Gastrocnemius medialis (tissue), 4 donors: ENCODE measurements at regions not wholly inside any gene's neighbourhood (a gene's known extent, or its start where the extent isn't known, plus 50 kb on each side); places are given as distances from the start of the nearest gene placed in this dataset.

Experiments used
- ATAC-seq, 2 donors: fragments of 150-250 bp; one replicate each; pipeline ENCODE4 v1.9.1; 2016
- DNase-seq, 2 donors: peaks; one replicate each; pipeline ENCODE4 v3.0.0-alpha.2; 2019
- H3K27ac ChIP-seq, 4 donors: fragments of 200-600 bp; sonication (generic); 1 replicate in 1 of 4; 2 replicates in 3 of 4; pipeline ENCODE4 v1.5.1; 2016 to 2018; ENCODE audit warnings: mild to moderate bottlenecking in 2 of 4, moderate library complexity in 1 of 4
- H3K27me3 ChIP-seq, 3 donors: fragments of 200-600 bp; sonication (generic) in 2 of 3; 1 replicate in 1 of 3; 2 replicates in 2 of 3; pipeline versions ENCODE4 v1.5.1 to v1.6.0; 2016 to 2019; ENCODE audit warnings: mild to moderate bottlenecking in 1 of 3, moderate library complexity in 1 of 3
- H3K36me3 ChIP-seq, 2 donors: fragments of 200-600 bp; sonication (generic) in 1 of 2; one replicate each; pipeline ENCODE4 v1.5.1; 2017 to 2018
- H3K4me1 ChIP-seq, 2 donors: fragments of 200-600 bp; sonication (generic) in 1 of 2; one replicate each; pipeline ENCODE4 v1.5.1; 2016 to 2017; ENCODE audit warnings: mild to moderate bottlenecking in 2 of 2
- H3K4me3 ChIP-seq, 4 donors: fragments of 200-600 bp; sonication (generic) in 3 of 4; 1 replicate in 1 of 4; 2 replicates in 3 of 4; pipeline ENCODE4 v1.5.1; 2016 to 2019; ENCODE audit warnings: mild to moderate bottlenecking in 2 of 4
- H3K9me3 ChIP-seq, 3 donors: fragments of 200-600 bp; sonication (generic) in 2 of 3; 1 replicate in 1 of 3; 2 replicates in 2 of 3; pipeline ENCODE4 v1.5.1; 2016 to 2019
- CTCF ChIP-seq, 5 experiments: fragments of 450-650 bp in 3 of 5; fragments of 200-600 bp in 2 of 5; sonication (generic) in 2 of 5; IDR thresholded peaks in 4 of 5; conservative IDR thresholded peaks in 1 of 5; 1 replicate in 4 of 5; 2 replicates in 1 of 5; pipeline ENCODE4 v1.5.1; 2016 to 2019; ENCODE audit warnings: antibody characterized with exemption in 5 of 5, mild to moderate bottlenecking in 3 of 5, moderate library complexity in 3 of 5
- POLR2A ChIP-seq, 2 donors: fragments of 450-650 bp; IDR thresholded peaks; one replicate each; pipeline ENCODE4 v1.6.1; 2017; ENCODE audit warnings: antibody characterized with exemption in 2 of 2, mild to moderate bottlenecking in 2 of 2, moderate library complexity in 2 of 2
- in situ Hi-C, 4 donors: fragments of 200-750 bp; cut with MboI; loops; one replicate each; pipeline versions ENCODE4 v1.15.0 to v1.8.0; 2017; ENCODE audit warnings: low sequenced_read_pairs in 4 of 4
- intact Hi-C: fragments of 100-400 bp; cut with DNase I; formaldehyde crosslinking; loops from one replicate; pipeline ENCODE4 v1.15.1; 2023; ENCODE audit warnings: low total_unique reads

- Histone ChIP-seq H3K4me3 (no peak overlapping the region), H3K36me3 (no peaks in the 10 kb centered on the region), H3K27ac (no peak overlapping the region), H3K4me1 (peaks cover 4 to 5% of the 10 kb centered on the region in 2 donors), H3K27me3 (no peaks in the 10 kb centered on the region), H3K9me3 (no peaks in the 10 kb centered on the region)
- DNase-seq (no peak), ATAC-seq (no peak)
- no peak for TF ChIP-seq CTCF (IDR thresholded peaks at IDR 0.05 in 4 of 5, conservative IDR thresholded peaks at IDR 0.05 in 1 of 5)
- TF ChIP-seq POLR2A (IDR thresholded peaks at IDR 0.05), result no peak
- intact Hi-C loops, result no loop called here
- in situ Hi-C loops, result no loop called here
Observed at GRCh38 chr9:108080285-108080684, 590.7 kb upstream of the KLF4 start.

GRCh38 chr9:108078811-108079210 lies 589.2 kb upstream of the KLF4 start:
- H3K4me1 ChIP-seq, result peaks cover 4 to 5% of the 10 kb centered on the region in 2 donors

GRCh38 chr9:108078375-108078774 lies 588.8 kb upstream of the KLF4 start:
- ATAC-seq, result no peak
- DNase-seq, result no peak

More at GRCh38 chr9:108078811-108079210, 589.2 kb upstream of the KLF4 start:
- no peak for TF ChIP-seq CTCF (IDR thresholded peaks at IDR 0.05 in 4 of 5, conservative IDR thresholded peaks at IDR 0.05 in 1 of 5)
- intact Hi-C loops, result no loop called here
- H3K27me3 ChIP-seq, result no peaks in the 10 kb centered on the region
- no peak overlapping the region for H3K27ac ChIP-seq
- H3K4me3 ChIP-seq, result no peak overlapping the region
- H3K9me3 ChIP-seq, result no peaks in the 10 kb centered on the region
- peak in 1 of 2 donors; percentile 4 for DNase-seq
- in situ Hi-C loops, result no loop called here
- no peak for ATAC-seq
- H3K36me3 ChIP-seq, result no peaks in the 10 kb centered on the region

GRCh38 chr9:108077556-108077955 lies 588.0 kb upstream of the KLF4 start:
- H3K9me3 ChIP-seq, result no peaks in the 10 kb centered on the region
- H3K4me1 ChIP-seq, result peaks cover 4 to 5% of the 10 kb centered on the region in 2 donors
- in situ Hi-C loops, result no loop called here
- no peaks in the 10 kb centered on the region for H3K27me3 ChIP-seq
- no peak for DNase-seq
- no peak for ATAC-seq
- no peak for TF ChIP-seq CTCF (IDR thresholded peaks at IDR 0.05 in 4 of 5, conservative IDR thresholded peaks at IDR 0.05 in 1 of 5)
- TF ChIP-seq POLR2A (IDR thresholded peaks at IDR 0.05), result no peak
- no peak overlapping the region for H3K4me3 ChIP-seq
- intact Hi-C loops, result no loop called here
- H3K27ac ChIP-seq, result no peak overlapping the region
- H3K36me3 ChIP-seq, result no peaks in the 10 kb centered on the region

More at GRCh38 chr9:108078375-108078774, 588.8 kb upstream of the KLF4 start:
- H3K9me3 ChIP-seq, result no peaks in the 10 kb centered on the region
- H3K4me1 ChIP-seq, result peaks cover 4 to 5% of the 10 kb centered on the region in 2 donors
- H3K36me3 ChIP-seq, result no peaks in the 10 kb centered on the region
- in situ Hi-C loops (no loop called here), intact Hi-C loops (no loop called here)
- TF ChIP-seq POLR2A (IDR thresholded peaks at IDR 0.05) (no peak), CTCF (IDR thresholded peaks at IDR 0.05 in 4 of 5, conservative IDR thresholded peaks at IDR 0.05 in 1 of 5) (no peak)
- no peak overlapping the region for H3K27ac ChIP-seq
- no peaks in the 10 kb centered on the region for H3K27me3 ChIP-seq
- H3K4me3 ChIP-seq, result no peak overlapping the region

GRCh38 chr9:108074900-108075299 lies 585.3 kb upstream of the KLF4 start:
- Histone ChIP-seq H3K4me3 (no peak overlapping the region), H3K4me1 (no peaks in the 10 kb centered on the region), H3K36me3 (no peaks in the 10 kb centered on the region), H3K27ac (no peak overlapping the region), H3K9me3 (no peaks in the 10 kb centered on the region), H3K27me3 (no peaks in the 10 kb centered on the region)
- intact Hi-C loops, result no loop called here
- in situ Hi-C loops, result loop anchor here in 1 of 4 donors (25.0 kb wide), 1 partner anchor 438 kb away; no protein-coding TSS in a partner anchor
- DNase-seq (no peak), ATAC-seq (no peak)
- TF ChIP-seq CTCF (IDR thresholded peaks at IDR 0.05 in 4 of 5, conservative IDR thresholded peaks at IDR 0.05 in 1 of 5) (no peak), POLR2A (IDR thresholded peaks at IDR 0.05) (no peak)
